GM23338 (cell line): ENCODE measurements at regions not wholly inside any gene's neighbourhood (a gene's known extent, or its start where the extent isn't known, plus 50 kb on each side); places are given as distances from the start of the nearest gene placed in this dataset.

Source experiments
- ATAC-seq: fragments of 200-7000 bp; cut with Tn5 transposase; 3 replicates; pipeline ENCODE4 v1.9.1; 2020
- DNase-seq: peaks from one replicate; pipeline ENCODE4 v3.0.0-alpha.2; 2015; ENCODE audit warnings: low spot score
- H2AFZ ChIP-seq: fragments of 200-600 bp; sonication (generic); 2 replicates; pipeline ENCODE4 v1.8.0; 2016; ENCODE audit warnings: antibody characterized with exemption, mild to moderate bottlenecking, moderate library complexity
- H3F3A ChIP-seq: fragments of 200-600 bp; sonication (generic); replicated peaks from 2 replicates; pipeline ENCODE4 v1.8.0; 2017; ENCODE audit warnings: antibody characterized with exemption, mixed run types, low read depth
- H3K27ac ChIP-seq: fragments of 200-600 bp; sonication (generic); 2 replicates; pipeline ENCODE4 v1.6.1; 2016; ENCODE audit warnings: low read depth
- H3K27me3 ChIP-seq: fragments of 200-600 bp; sonication (generic); 2 replicates; pipeline ENCODE4 v1.8.0; 2016; ENCODE audit warnings: mild to moderate bottlenecking, mixed run types, moderate library complexity; ENCODE audit not compliant: insufficient read depth
- H3K36me3 ChIP-seq: fragments of 200-600 bp; sonication (generic); 2 replicates; pipeline ENCODE4 v1.8.0; 2016; ENCODE audit warnings: mild to moderate bottlenecking; ENCODE audit not compliant: insufficient read depth
- H3K4me1 ChIP-seq: fragments of 200-600 bp; sonication (generic); 2 replicates; pipeline ENCODE4 v1.8.0; 2016; ENCODE audit warnings: mild to moderate bottlenecking, moderate library complexity; ENCODE audit not compliant: insufficient read depth
- H3K4me2 ChIP-seq: fragments of 200-600 bp; sonication (generic); 2 replicates; pipeline ENCODE4 v1.7.1; 2017; ENCODE audit warnings: mixed run types
- H3K4me3 ChIP-seq: fragments of 200-600 bp; sonication (generic); 2 replicates; pipeline ENCODE4 v1.6.1; 2016; ENCODE audit warnings: mixed run types
- H3K79me2 ChIP-seq: fragments of 200-600 bp; sonication (generic); replicated peaks from 2 replicates; pipeline ENCODE4 v1.8.0; 2017; ENCODE audit warnings: mild to moderate bottlenecking; ENCODE audit not compliant: insufficient read depth
- H3K9me2 ChIP-seq: fragments of 200-600 bp; sonication (generic); 2 replicates; pipeline ENCODE4 v1.8.0; 2017; ENCODE audit not compliant: insufficient read depth
- H4K20me1 ChIP-seq: fragments of 200-600 bp; sonication (generic); replicated peaks from 2 replicates; pipeline ENCODE4 v1.8.0; 2017; ENCODE audit warnings: mild to moderate bottlenecking; ENCODE audit not compliant: insufficient read depth
- H3K27ac Mint-ChIP-seq: 2 replicates; pipeline ENCODE4 v1.8.0; 2020; ENCODE audit warnings: inconsistent platforms, mild to moderate bottlenecking, moderate library complexity, mixed read lengths
- H3K27me3 Mint-ChIP-seq: 3 replicates; pipeline ENCODE4 v1.8.0; 2022; ENCODE audit warnings: low read depth, mild to moderate bottlenecking, moderate library complexity, mixed read lengths, inconsistent platforms; ENCODE audit not compliant: insufficient read depth, poor library complexity
- H3K36me3 Mint-ChIP-seq: 3 replicates; pipeline ENCODE4 v1.8.0; 2021; ENCODE audit warnings: low read depth, mild to moderate bottlenecking, inconsistent platforms, moderate library complexity, mixed read lengths
- H3K4me1 Mint-ChIP-seq: 3 replicates; pipeline ENCODE4 v1.8.0; 2020; ENCODE audit warnings: mild to moderate bottlenecking, inconsistent platforms, mixed read lengths
- H3K4me3 Mint-ChIP-seq: 3 replicates; pipeline ENCODE4 v1.8.0; 2021; ENCODE audit warnings: moderate library complexity, mild to moderate bottlenecking, inconsistent platforms, mixed read lengths
- H3K9me3 Mint-ChIP-seq: 3 replicates; pipeline ENCODE4 v1.8.0; 2020; ENCODE audit warnings: moderate library complexity, mild to moderate bottlenecking, inconsistent platforms, mixed read lengths
- CREB1 ChIP-seq: fragments of 250-450 bp; sonication (Bioruptor Pico); IDR thresholded peaks from 2 replicates; pipeline ENCODE4 v1.5.0; 2020; ENCODE audit warnings: low read depth, mild to moderate bottlenecking, moderate library complexity
- CTCF ChIP-seq, 2 experiments: fragments of 200-600 bp in 1 of 2; sonication (generic) in 1 of 2; conservative IDR thresholded peaks; 2 replicates each; pipeline versions ENCODE4 v1.5.1 to v1.6.1; 2016 to 2017; ENCODE audit warnings: antibody characterized with exemption in 2 of 2, low read depth in 2 of 2, mild to moderate bottlenecking in 2 of 2, moderate library complexity in 1 of 2
- EZH2 ChIP-seq: fragments of 200-600 bp; sonication (generic); IDR thresholded peaks from one replicate; pipeline ENCODE4 v1.8.0; 2017; ENCODE audit warnings: antibody characterized with exemption, mild to moderate bottlenecking, low read depth; ENCODE audit not compliant: unreplicated experiment
- EZH2phosphoT487 ChIP-seq: fragments of 200-600 bp; sonication (generic); IDR thresholded peaks from one replicate; pipeline ENCODE4 v1.8.1; 2018; ENCODE audit warnings: antibody characterized with exemption; ENCODE audit not compliant: unreplicated experiment
- JUNB ChIP-seq: IDR thresholded peaks from one replicate; pipeline ENCODE4 v1.6.1; 2016; ENCODE audit warnings: antibody characterized with exemption; ENCODE audit not compliant: unreplicated experiment
- NANOG ChIP-seq: IDR thresholded peaks from 2 replicates; pipeline ENCODE4 v1.6.1; 2016; ENCODE audit warnings: antibody characterized with exemption, borderline replicate concordance
- POLR2AphosphoS5 ChIP-seq: IDR thresholded peaks from 2 replicates; pipeline ENCODE4 v1.6.1; 2016; ENCODE audit warnings: antibody characterized with exemption, low read depth
- STAT1 ChIP-seq: IDR thresholded peaks from one replicate; pipeline ENCODE4 v1.6.1; 2016; ENCODE audit warnings: antibody characterized with exemption; ENCODE audit not compliant: unreplicated experiment
- ZNF114 ChIP-seq: fragments of 250-450 bp; sonication (Bioruptor Pico); IDR thresholded peaks from 2 replicates; pipeline ENCODE4 v1.5.0; 2020; ENCODE audit warnings: mild to moderate bottlenecking, moderate library complexity
- ZNF331 ChIP-seq: fragments of 250-450 bp; sonication (Bioruptor Pico); IDR thresholded peaks from 2 replicates; pipeline ENCODE4 v1.5.0; 2020; ENCODE audit warnings: low read depth, mild to moderate bottlenecking, moderate library complexity
- ZNF462 ChIP-seq: fragments of 250-450 bp; sonication (Bioruptor Pico); IDR thresholded peaks from 2 replicates; pipeline ENCODE4 v1.5.0; 2020; ENCODE audit warnings: mild to moderate bottlenecking, moderate library complexity
- TF ChIP-seq, protein P1 (sequence below): IDR thresholded peaks from one replicate; pipeline ENCODE4 v1.6.1; 2018; ENCODE audit warnings: antibody characterized with exemption; ENCODE audit not compliant: unreplicated experiment
- TF ChIP-seq, protein P2 (sequence below): IDR thresholded peaks from 2 replicates; pipeline ENCODE4 v1.6.1; 2016; ENCODE audit warnings: antibody characterized with exemption

DNA sequence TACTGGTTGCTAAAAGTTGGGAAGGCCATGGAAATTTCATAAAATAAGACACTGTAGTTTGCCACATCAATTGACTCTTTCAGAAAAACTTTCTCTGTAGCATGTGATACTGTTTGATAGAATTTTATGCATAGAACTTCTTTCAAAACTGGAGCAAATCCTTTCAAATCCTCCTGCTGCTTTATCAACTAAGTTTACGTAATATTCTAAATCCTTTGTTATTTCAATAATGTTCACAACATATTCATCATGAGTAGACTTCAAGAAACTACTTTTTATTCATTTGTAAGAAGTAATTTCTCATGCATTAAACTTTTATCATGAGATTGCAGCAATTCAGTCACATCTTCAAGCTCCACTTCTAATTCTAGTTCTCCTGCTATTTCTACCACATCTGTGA, 199.3 kb downstream of the PCDH18 start (continued):
- TF ChIP-seq, protein P1, sequence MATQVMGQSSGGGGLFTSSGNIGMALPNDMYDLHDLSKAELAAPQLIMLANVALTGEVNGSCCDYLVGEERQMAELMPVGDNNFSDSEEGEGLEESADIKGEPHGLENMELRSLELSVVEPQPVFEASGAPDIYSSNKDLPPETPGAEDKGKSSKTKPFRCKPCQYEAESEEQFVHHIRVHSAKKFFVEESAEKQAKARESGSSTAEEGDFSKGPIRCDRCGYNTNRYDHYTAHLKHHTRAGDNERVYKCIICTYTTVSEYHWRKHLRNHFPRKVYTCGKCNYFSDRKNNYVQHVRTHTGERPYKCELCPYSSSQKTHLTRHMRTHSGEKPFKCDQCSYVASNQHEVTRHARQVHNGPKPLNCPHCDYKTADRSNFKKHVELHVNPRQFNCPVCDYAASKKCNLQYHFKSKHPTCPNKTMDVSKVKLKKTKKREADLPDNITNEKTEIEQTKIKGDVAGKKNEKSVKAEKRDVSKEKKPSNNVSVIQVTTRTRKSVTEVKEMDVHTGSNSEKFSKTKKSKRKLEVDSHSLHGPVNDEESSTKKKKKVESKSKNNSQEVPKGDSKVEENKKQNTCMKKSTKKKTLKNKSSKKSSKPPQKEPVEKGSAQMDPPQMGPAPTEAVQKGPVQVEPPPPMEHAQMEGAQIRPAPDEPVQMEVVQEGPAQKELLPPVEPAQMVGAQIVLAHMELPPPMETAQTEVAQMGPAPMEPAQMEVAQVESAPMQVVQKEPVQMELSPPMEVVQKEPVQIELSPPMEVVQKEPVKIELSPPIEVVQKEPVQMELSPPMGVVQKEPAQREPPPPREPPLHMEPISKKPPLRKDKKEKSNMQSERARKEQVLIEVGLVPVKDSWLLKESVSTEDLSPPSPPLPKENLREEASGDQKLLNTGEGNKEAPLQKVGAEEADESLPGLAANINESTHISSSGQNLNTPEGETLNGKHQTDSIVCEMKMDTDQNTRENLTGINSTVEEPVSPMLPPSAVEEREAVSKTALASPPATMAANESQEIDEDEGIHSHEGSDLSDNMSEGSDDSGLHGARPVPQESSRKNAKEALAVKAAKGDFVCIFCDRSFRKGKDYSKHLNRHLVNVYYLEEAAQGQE: no peak
- TF ChIP-seq NANOG: no peak

DNA sequence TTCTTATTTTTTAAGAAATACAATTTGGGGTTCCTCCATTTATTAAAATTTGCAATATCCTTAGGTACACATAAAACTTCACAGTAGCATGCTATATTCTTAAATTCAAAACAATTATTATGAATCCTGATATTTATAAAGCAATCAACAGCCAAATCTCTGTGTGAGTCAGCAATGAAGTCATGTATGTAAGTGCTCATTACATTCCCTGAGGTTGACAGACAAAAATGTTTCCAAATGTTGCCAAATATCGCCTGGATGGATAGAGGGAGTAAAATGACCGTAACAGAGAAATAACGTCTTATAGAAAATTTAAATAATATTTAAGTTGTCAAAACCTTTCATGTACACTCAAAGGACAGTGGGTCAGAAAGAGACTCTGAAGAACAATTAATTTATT, 220.0 kb downstream of the PCDH18 start:
- no peaks in the 10 kb centered on the region for H3K9me3 Mint-ChIP-seq
- no peak for DNase-seq
- 0 out of 3 replicates have a peak, but pooled peaks cover 3% of the 10 kb centered on the region for H3K4me1 Mint-ChIP-seq
- Histone ChIP-seq H3K4me3 (no peak overlapping the region), H3K79me2 (no peaks in the 10 kb centered on the region), H3K4me2 (no peak overlapping the region), H3K27me3 (no peaks in the 10 kb centered on the region), H3K9me2 (no peaks in the 10 kb centered on the region), H3K36me3 (no peaks in the 10 kb centered on the region), H4K20me1 (no peaks in the 10 kb centered on the region), H3K27ac (no peak overlapping the region), H3F3A (no peaks in the 10 kb centered on the region), H2AFZ (no peak overlapping the region), H3K4me1 (no peaks in the 10 kb centered on the region)
- H3K27me3 Mint-ChIP-seq: no peaks in the 10 kb centered on the region
- H3K36me3 Mint-ChIP-seq: no peaks in the 10 kb centered on the region
- no peak for ATAC-seq
- no peak overlapping the region for H3K4me3 Mint-ChIP-seq
- H3K27ac Mint-ChIP-seq: no peak overlapping the region
- TF ChIP-seq ZNF114 (CRISPR knock-in tag) (no peak), EZH2phosphoT487 (no peak), NANOG (no peak), STAT1 (no peak), CREB1 (CRISPR knock-in tag) (no peak), EZH2 (no peak), CTCF (conservative IDR thresholded peaks at IDR 0.05; ENCODE audit: low read depth in 2 of 2) (no peak), ZNF462 (CRISPR knock-in tag) (no peak), JUNB (no peak), ZNF331 (CRISPR knock-in tag) (no peak), POLR2AphosphoS5 (no peak)
- TF ChIP-seq, protein P2, sequence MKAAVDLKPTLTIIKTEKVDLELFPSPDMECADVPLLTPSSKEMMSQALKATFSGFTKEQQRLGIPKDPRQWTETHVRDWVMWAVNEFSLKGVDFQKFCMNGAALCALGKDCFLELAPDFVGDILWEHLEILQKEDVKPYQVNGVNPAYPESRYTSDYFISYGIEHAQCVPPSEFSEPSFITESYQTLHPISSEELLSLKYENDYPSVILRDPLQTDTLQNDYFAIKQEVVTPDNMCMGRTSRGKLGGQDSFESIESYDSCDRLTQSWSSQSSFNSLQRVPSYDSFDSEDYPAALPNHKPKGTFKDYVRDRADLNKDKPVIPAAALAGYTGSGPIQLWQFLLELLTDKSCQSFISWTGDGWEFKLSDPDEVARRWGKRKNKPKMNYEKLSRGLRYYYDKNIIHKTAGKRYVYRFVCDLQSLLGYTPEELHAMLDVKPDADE: no peak
